UCSD-AML1 (cell line): ENCODE measurements at regions not wholly inside any gene's neighbourhood (a gene's known extent, or its start where the extent isn't known, plus 50 kb on each side); places are given as distances from the start of the nearest gene placed in this dataset.

Experiments
- DNase-seq: peaks from one replicate; lab custom pipeline; 2025; ENCODE audit not compliant: unreplicated experiment; lab: John Stamatoyannopoulos, UW

GRCh38 chr20:60962367-60963045, 289.6 kb upstream of the CDH4 start:
- no peak for DNase-seq

DNA sequence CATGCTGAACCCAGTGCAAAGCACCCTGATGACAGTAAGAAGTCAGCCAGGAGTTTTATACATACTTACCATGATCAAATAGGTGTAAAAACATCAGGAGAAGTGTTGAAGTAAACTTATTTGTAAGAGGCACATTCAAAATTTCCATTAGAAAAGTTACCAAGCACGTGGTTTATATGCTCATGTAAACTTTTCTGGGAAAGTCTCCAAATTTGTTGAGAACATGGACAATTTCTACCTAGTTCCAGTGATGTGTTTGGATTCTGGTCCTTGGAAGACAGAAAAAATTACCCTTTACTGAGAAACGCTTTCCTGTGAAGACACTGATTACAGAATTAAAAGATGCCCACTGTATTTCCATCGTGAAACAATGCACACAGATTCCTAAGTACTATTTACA, 288.9 kb upstream of the CDH4 start:
- no peak for DNase-seq

GRCh38 chr20:60964911-60965310, 287.1 kb upstream of the CDH4 start:
- no peak for DNase-seq

- no peak for DNase-seq
These were observed 286.0 kb upstream of the CDH4 start for GRCh38 chr20:60966031-60966430.

GRCh38 chr20:60966766-60967165, 285.3 kb upstream of the CDH4 start:
- no peak for DNase-seq

GRCh38 chr20:60967431-60968316, 284.4 kb upstream of the CDH4 start:
- no peak for DNase-seq

DNA sequence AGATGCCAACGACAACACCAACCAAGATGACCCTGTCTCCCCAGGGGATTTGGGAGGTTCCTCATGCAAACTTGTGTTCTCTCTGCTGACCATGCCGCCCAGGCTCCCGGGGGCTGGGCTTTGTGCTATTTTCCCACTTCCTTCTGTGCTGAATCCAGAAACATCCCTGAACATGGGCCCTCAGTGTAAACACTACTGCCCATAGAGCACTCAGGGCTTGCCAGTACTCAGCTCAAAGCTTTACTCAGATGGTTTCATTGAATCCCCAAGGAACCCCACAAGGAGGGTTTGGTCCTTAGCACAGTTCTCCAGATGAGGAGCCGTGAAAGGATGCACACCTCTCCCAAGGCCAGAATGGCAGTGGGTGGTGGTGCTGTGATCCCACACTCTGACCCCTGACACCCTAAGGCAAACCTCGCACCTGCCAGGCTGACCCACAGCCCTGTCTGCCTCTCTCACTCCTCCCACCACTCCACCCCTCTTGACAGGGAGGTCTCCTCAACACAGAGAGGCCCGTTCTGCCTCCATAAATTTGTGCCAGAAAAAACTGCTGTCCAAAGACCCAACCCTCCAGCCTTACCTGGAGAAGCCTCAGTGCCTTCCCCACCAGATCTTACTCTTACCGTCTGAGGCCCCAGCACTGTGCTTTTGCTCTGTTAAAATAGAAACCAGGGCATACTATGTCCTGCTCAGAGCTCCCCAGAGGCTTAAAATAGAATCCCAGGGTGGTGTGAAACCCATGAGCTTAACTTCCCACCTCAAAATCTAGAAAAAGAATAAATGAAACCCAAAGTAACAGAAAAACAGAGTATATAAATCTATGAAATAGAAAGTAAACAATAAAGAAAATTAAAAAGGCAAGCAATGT, 283.0 kb upstream of the CDH4 start:
- no peak for DNase-seq

DNA sequence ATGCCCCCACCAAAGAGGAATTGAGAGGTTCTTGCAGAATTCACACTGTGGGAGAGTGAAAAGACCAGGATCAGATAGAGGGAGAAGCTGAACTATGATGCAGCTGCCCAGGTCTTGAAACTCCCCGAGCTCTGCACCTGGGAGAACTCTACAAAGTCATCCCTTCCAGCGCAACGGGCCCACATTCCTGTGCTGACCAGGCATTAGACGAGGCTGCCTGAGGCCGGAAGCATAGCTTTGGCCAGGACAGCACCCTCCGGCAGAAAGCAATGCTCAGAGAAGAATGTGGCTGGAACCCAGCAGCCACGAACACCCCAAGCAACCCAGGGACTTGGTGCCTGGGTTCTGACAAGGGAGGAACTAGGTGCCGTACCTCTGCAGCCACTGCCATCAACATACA, 281.5 kb upstream of the CDH4 start:
- DNase-seq: no peak

DNA sequence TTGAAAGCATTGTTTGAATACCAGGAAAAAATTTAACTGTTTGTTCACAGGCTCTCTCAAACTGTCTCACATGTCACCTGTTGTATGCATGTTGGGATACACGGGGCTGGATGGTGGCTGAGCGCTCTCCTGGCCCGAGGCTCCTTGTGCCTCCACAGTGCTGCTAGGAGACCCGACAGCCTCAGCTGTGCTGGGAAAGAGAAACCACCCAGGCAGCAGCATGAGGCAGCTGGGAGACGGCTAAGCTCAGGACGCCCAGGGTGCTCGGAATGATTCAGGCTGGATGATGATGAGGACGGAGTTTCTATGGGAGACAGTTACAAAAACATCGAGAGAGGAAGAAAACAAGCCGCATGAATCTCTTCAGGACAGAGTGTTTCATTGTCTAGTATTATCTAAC, 278.0 kb upstream of the CDH4 start:
- DNase-seq: no peak

DNA sequence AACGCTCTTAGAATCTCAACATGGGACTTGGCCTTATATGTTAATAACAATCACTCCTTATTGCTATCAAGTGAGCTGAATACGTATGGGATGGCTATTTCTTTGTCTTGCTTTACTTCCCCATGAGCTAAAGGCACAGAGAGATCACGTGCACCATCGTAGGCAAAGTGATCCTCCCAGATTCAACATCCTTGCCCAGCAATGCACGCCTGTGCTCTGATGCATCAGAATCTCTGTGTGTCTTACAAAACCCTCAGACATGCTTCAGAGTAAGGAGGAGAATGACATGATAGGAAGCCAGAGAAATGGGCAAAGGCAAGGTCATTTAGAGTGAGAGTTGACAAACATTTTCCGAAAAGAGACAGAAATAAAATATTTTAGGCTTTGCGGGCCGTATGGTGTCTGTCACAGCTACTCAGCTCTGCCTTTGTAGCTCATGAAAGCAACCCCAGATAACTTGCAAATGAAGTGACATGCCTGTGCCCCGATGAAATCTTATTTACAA, 277.6 kb upstream of the CDH4 start:
- no peak for DNase-seq

DNA sequence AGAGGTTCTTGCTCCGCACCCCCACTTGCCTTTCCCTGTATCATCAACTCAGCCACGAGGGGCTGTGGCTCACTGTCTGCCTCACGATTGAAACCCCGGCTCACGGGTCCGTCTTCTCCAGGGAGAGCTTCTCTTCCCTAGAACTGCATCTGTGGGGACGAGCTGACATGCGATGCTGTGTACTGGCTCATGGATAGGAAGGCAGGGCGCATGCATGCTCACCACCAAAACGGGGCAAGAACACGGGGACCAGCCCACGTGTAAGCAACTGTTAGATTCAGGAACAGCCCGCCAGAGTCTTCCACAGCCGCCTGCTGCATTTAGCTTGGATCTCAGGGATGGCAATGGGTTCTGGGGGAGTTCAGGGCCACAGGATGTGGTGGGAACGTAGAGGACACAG, 275.9 kb upstream of the CDH4 start:
- no peak for DNase-seq

DNA sequence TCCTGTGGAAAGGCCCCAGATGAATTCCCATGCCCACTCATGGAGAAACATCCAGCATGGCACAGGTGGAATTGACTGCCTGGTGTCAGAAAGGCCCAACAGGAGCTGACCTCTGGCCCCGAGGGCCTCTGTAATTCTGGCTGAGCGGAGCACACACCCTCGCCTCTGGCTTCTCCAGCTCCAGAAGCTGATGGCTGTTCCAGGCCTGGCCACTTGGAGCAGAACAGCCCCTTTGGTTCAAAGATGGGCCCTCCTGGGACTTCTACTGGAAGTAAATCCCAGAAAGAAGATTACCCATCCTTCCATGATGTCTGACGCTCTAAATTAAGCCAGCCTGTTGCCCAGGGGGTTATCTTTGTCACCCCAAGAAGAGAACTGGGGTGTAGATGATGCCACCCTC, 275.1 kb upstream of the CDH4 start:
- no peak for DNase-seq

- DNase-seq: no peak
These were observed 274.2 kb upstream of the CDH4 start for GRCh38 chr20:60977901-60978300.

DNA sequence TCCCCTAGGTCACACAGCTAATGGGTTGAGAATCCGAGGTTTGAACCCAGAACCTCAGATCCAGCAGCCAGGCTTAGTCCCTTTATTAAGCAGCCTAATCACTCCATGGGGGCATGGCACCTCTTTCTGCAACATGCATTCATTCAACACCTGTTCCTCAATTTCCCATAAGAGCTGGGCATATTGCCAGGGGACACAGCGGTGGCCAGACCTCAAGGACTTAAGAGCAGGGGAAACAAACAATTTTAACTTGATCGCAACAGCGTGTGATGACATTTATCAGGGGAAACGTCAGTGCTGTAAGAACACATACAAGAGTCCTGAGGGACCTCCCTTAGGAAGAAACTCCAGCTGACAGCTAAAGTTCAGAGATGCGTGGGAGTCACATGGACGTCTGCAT, 267.4 kb upstream of the CDH4 start:
- no peak for DNase-seq

GRCh38 chr20:60986506-60987156, 265.4 kb upstream of the CDH4 start:
- DNase-seq: no peak

DNA sequence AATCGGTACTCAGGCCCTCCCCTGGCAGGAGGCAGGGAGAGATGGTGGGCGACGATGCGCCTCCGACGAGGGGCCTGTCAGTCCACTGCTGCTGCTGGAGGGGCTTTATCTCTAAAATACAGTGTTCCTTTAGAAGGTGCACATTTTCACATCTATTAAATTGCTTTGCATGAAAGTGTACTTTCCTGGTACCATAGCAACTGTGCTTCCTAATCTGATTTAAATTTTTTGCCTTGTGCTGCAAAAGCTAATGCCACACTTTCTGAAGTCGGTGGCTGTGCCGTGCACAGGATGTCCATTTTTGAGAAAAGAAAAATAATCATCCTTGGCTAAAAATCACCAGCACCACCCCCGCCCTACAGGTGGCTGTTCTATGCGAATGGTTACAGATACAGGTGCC, 262.0 kb upstream of the CDH4 start:
- DNase-seq: no peak

DNA sequence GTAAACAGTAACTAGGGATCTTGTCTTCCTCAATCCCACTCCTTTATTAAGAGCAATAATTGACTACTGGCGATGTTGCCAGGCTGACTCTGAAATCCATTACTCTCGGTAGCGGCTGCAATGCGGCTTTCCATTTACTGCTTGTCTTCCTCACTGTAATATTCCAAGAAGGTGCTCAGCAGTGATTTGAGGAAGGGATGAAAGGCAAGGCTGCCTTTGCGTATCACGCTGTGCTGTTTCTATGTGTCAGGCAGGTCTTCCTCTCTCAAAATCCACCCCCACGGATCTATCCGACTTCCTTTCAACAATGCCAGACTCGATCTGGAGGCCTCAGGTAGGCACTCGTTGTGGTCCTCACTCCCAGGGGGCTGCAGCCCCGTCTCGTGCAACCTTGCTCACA, 261.4 kb upstream of the CDH4 start:
- no peak for DNase-seq

DNA sequence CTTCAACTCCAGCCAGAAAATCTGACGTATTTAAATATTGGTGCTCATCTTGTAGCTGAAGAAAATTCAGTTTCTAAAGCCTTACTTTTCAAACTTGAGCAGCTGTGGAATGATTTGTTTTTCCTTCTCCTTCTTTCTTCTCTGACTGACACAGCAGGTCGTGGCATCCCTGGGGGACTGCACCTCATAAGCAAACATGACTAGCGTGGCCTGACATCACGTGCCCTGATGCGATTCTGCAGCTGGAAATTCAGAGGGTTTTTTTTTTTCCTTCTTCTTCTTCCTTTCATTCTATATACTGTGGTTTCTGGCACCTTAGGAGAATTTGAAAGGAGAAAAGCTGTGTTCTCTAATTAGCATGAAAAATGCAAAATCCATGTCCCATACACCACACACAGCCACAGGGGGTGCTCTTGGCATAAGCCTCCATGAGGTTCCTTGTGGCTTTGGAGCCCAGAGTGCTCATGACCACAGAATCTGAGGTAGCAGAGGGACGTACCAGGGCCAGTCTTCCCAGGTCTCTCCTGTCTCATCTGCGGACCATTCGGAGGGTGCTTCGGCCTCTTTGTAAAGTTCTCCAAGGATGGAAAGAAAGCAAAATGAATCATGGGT, 258.5 kb upstream of the CDH4 start:
- no peak for DNase-seq

DNA sequence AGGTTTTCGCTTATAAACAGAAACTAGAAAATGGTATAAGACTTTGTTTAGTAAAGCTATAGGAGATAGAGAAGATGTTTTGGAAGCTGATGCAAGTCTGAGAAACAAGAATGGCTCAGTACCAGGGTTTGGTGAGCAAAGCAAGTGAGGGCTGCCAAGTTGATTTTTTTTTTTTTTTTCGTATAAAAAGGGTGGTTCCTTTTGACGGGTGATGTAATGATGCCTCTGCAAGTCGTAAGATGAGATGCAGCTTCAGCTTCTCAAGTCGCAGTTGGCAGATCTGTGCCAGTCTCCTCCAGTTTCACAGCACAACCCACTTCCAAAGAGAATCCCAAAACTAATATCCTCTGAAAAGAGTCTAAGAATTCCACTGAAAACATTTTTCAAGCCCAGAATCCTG, 252.8 kb upstream of the CDH4 start:
- no peak for DNase-seq

GRCh38 chr20:61002090-61002489, 250.0 kb upstream of the CDH4 start:
- no peak for DNase-seq

DNA sequence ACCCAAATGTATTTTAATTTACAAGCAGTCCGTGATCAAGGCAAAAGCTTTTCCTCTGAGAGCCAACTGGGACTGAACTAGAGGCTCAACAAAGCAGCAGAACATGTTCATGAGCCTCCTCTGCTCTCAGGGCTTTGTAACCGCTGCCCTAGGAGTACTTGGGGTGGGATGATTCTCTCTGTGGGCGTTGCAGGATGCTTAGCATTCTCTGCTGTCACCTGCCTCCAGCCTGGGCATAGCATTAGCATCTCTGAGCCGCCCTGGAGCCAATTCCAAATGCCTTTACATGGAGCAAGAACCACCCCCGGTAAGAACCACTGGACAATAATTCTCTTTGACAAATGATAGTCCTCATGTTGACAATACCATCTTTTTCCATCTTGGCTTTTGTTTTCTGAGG, 237.6 kb upstream of the CDH4 start:
- no peak for DNase-seq
